Dendritic cell treated with granulocyte-macrophage colony-stimulating factor and Interleukin-4, amounts not matched to agents 40 ng/mL and 50 ng/mL, for 4 days (primary cell): ENCODE measurements at regions not wholly inside any gene's neighbourhood (a gene's known extent, or its start where the extent isn't known, plus 50 kb on each side); places are given as distances from the start of the nearest gene placed in this dataset.

Source experiments
- H3K27ac Mint-ChIP-seq: one replicate; pipeline ENCODE4 v1.8.0; 2022; ENCODE audit warnings: mild to moderate bottlenecking, mixed read lengths
- H3K27me3 Mint-ChIP-seq: one replicate; pipeline ENCODE4 v1.8.0; 2022; ENCODE audit warnings: mild to moderate bottlenecking, mixed read lengths
- H3K36me3 Mint-ChIP-seq: one replicate; pipeline ENCODE4 v1.8.0; 2022; ENCODE audit warnings: low read depth, mixed read lengths
- H3K4me1 Mint-ChIP-seq: one replicate; pipeline ENCODE4 v1.8.0; 2022; ENCODE audit warnings: low read depth, mixed read lengths
- H3K4me3 Mint-ChIP-seq: one replicate; pipeline ENCODE4 v1.8.0; 2022; ENCODE audit warnings: mild to moderate bottlenecking, moderate library complexity, mixed read lengths
- H3K9me3 Mint-ChIP-seq: one replicate; pipeline ENCODE4 v1.8.0; 2022; ENCODE audit warnings: mixed read lengths
- intact Hi-C: fragments of 100-400 bp; cut with micrococcal nuclease; formaldehyde crosslinking; loops from one replicate; pipeline ENCODE4 v1.15.0; 2022

DNA sequence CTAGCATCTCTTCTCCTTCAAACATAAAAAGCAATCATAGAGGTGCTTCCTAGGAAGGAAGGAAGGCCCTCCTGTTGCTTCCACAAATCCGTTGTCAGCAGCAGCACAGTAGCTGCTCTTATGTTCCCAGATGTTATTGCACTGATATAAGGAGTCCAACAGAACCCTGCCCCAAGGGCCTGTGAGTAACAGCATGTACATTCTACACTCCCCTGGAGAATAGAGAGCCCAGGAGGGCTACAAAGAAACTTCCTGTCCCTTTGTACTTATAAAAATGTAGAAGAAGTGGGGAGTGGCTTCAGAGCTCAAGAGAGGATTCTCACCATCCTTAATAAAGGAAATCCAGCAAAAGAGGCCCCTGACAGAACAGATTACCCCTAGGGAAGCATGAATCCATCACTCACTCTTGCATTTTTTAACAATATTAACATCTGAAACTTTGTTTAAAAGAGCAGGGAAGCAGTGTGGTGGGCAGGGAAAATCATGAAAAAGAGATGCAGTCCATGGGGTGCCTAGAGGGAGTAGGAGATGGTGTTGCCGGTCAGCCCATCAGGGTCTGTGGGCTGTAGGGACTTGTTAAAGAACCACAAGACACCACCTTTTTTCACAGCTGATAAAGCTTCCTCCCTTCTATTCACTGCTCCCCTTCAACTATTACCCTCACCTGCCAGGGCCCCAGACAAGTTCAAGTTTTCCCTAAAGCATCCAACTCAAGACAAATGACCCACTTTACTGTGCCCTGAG lies 104.5 kb upstream of the ADGRF1 start:
- Mint-ChIP-seq H3K27me3 (peaks cover 31% of the 10 kb centered on the region), H3K4me1 (peaks cover 5% of the 10 kb centered on the region), H3K27ac (no peak overlapping the region), H3K36me3 (no peaks in the 10 kb centered on the region), H3K9me3 (peaks cover 6% of the 10 kb centered on the region), H3K4me3 (no peak overlapping the region)
- intact Hi-C loops: no loop called here

DNA sequence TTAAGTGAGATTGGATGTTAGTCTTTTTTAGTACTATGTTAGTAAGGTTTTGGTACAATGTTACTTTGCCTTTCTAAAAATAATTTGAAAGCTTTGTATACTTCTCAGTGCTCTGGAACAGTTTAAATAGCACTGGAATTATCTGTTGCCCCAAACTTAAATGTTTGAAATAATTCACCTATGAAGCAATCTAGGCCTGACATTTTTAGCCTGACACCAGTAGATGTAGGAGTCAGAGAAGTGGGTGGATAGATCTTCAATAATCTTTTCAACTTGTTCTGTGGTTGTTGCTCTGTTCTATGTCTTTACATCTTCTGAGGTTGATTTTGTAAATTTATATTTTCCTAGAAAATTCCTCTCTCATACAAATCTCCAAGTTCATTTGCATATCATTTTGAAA lies 103.1 kb upstream of the ADGRF1 start:
- Mint-ChIP-seq H3K27me3 (peaks cover 31% of the 10 kb centered on the region), H3K27ac (no peak overlapping the region), H3K4me3 (no peak overlapping the region), H3K36me3 (no peaks in the 10 kb centered on the region), H3K9me3 (peaks cover 6% of the 10 kb centered on the region), H3K4me1 (peaks cover 5% of the 10 kb centered on the region)
- intact Hi-C loops: no loop called here

DNA sequence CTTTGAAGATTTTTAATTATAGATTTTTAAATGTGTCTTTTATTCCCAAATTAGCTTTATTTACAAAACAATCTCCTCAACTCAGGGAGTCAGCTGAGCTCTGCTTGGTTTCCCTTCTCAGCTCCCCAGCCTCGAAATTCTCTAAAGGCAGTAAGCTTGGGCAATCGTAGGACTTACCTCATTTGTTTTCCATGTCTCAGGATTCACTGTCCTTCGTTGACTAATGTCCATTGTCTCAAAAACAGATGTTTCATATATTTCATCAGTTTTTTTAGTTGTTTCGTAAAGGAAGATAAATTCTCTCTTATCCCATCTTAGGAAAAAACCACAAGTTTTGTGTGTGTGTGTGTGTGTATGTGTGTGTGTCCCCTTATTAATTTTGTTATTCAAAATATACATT lies 102.2 kb upstream of the ADGRF1 start:
- H3K4me3 Mint-ChIP-seq: no peak overlapping the region
- intact Hi-C loops: no loop called here

DNA sequence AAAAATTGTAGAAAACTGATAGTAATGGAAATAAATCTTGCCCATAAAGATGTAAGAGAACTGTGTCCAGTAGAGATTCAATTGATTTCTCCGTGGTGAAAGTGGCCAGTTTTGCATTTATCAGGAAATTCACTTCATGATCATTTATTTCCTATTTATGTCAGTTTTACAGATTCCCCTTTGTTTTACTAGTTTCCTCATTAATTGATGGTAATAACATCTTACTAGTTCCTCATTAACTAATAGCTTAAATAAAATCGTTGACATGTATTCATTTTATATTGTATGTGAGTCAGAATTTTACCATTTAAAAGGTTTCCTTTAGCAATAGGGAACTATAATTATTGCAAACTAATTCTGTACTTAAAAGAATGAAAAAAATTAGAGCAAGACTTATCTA lies 99.8 kb upstream of the ADGRF1 start:
- peaks cover 16% of the 10 kb centered on the region for H3K4me1 Mint-ChIP-seq
- no peak overlapping the region for H3K27ac Mint-ChIP-seq
- intact Hi-C loops: no loop called here
- H3K27me3 Mint-ChIP-seq: peaks cover 21% of the 10 kb centered on the region
- H3K9me3 Mint-ChIP-seq: peaks cover 6% of the 10 kb centered on the region
- no peak overlapping the region for H3K4me3 Mint-ChIP-seq
- no peaks in the 10 kb centered on the region for H3K36me3 Mint-ChIP-seq

More for the DNA sequence above, 102.2 kb upstream of the ADGRF1 start:
- H3K9me3 Mint-ChIP-seq: peaks cover 6% of the 10 kb centered on the region
- H3K27ac Mint-ChIP-seq: no peak overlapping the region
- H3K36me3 Mint-ChIP-seq: no peaks in the 10 kb centered on the region
- peaks cover 29% of the 10 kb centered on the region for H3K27me3 Mint-ChIP-seq
- H3K4me1 Mint-ChIP-seq: peaks cover 5% of the 10 kb centered on the region

DNA sequence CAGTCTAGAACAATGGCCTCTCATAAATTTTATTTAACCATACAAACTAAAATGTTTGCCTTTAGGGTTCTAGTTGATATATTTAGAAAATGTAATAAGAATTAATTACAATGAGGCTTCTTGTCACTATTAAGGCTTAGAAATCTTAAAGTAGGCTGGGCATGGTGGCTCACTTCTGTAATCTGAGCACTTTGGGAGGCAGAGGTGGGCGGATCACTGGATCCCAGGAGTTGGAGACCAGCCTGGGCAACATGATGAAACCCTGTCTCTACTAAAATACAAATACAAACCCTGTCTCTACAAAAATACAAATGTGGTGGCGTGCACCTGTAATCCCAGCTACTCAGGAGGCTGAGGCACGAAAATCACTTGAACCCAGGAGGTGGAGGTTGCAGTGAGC lies 99.0 kb upstream of the ADGRF1 start:
- Mint-ChIP-seq H3K27ac (no peak overlapping the region), H3K4me1 (peaks cover 22% of the 10 kb centered on the region), H3K9me3 (peaks cover 6% of the 10 kb centered on the region)

DNA sequence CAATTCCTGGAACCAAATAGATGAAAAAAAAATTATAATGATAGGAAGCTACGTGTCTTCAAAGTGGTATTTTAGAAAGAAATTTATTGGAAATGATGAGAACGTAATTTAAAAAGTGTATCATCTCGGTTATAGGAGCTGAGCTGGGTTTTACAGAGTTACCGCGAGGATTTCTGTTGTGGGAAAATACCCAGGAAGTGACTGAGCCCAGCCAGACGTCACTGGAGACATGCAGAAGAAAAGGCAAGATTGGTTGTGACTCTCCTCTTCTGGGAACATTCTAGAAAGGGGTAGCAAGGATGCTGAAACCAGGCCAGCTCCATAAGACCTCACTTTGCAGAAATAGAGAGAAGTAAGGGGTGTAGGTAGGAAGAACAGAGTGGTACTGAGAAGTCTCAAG lies 95.9 kb upstream of the ADGRF1 start:
- no peak overlapping the region for H3K4me3 Mint-ChIP-seq
- H3K27me3 Mint-ChIP-seq: peaks cover 20% of the 10 kb centered on the region

More for the DNA sequence above, 99.0 kb upstream of the ADGRF1 start:
- Mint-ChIP-seq H3K36me3 (no peaks in the 10 kb centered on the region), H3K4me3 (no peak overlapping the region), H3K27me3 (peaks cover 22% of the 10 kb centered on the region)
- intact Hi-C loops: no loop called here

DNA sequence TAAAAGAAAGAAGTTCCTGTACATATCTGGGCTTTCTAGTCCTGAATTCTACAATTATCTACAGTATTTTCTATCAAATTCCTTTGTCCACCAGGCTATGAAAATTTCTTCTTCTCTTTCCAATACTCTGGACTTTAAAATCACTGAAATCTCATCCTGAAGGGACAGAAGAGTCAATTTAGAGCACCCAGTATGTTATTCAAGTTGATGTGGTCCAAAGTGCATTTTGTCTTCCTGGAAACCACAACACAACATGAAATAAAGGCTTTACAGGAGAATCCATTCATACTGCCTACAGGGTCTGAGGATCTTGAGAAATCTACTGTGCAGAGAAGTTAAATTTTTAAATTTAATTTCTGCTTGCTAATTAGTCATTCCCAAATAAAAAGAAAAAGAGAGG lies 94.9 kb upstream of the ADGRF1 start:
- H3K27me3 Mint-ChIP-seq: peaks cover 21% of the 10 kb centered on the region
- no peaks in the 10 kb centered on the region for H3K9me3 Mint-ChIP-seq
- peaks cover 55% of the 10 kb centered on the region for H3K4me1 Mint-ChIP-seq
- H3K36me3 Mint-ChIP-seq: no peaks in the 10 kb centered on the region
- no peak overlapping the region for H3K27ac Mint-ChIP-seq
- intact Hi-C loops: loop anchor here (10.0 kb wide), 1 partner anchor 98 kb away; no protein-coding TSS in a partner anchor
- H3K4me3 Mint-ChIP-seq: no peak overlapping the region

More for the DNA sequence above, 95.9 kb upstream of the ADGRF1 start:
- H3K36me3 Mint-ChIP-seq: no peaks in the 10 kb centered on the region
- H3K27ac Mint-ChIP-seq: no peak overlapping the region
- intact Hi-C loops: loop anchor here (10.0 kb wide), 1 partner anchor 97 kb away; no protein-coding TSS in a partner anchor
- peaks cover 48% of the 10 kb centered on the region for H3K4me1 Mint-ChIP-seq
- H3K9me3 Mint-ChIP-seq: peaks cover 5% of the 10 kb centered on the region

DNA sequence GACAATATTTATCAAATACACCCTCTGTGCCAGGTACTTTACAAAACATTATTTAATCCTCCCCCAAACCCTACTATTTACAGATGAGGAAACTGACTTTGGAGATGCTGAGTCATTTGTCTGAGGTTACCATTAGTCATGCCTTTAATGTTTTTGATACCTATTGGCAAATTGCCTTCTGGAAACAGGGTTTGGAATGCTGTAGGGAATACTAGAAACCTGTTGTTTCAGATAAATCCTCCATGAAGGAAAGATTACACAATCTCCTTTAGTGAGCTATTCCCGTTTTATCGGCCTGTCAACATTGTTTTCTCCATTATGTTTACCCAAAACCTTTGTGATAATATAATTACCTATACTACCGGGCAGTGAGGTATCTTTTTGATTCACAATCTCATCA lies 93.6 kb upstream of the ADGRF1 start:
- intact Hi-C loops: loop anchor here (10.0 kb wide), 1 partner anchor 99 kb away; no protein-coding TSS in a partner anchor
- Mint-ChIP-seq H3K4me3 (no peak overlapping the region), H3K27me3 (peaks cover 29% of the 10 kb centered on the region)

DNA sequence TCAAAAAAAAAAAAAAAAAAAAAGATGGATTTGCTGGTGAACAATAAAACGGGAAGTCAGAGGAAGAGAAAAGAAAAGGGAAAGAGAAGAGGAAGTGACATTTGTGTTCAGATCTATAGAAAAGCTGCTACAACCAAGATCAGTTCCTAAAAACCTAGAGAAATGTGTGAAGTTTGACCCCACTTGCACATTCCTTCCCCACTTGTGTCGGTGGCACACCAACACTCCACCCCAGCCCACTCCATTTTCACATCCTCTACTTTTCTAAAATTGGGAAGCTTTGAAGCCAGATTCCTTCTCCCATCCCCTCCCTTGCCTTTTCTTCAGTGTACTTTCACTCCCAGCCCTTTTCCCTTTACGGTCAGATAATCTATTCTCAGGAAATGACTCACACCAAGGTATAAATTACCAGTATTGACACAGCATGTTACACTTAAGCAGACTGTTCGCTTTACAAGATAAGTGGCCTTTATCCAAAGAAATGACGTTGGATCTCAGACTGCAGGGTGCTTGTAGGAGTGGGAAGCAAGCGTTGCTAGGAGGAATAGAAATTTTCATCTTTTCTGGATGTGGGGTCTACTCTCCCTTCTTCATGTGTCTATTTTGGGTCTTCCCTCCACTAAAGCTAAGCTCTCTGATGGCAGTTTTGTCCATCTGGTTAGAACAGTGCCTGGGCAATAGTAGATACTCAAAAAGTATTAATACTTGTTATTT lies 92.5 kb upstream of the ADGRF1 start:
- intact Hi-C loops: loop anchor here (10.0 kb wide), 1 partner anchor 100 kb away; no protein-coding TSS in a partner anchor

More for the DNA sequence above, 93.6 kb upstream of the ADGRF1 start:
- Mint-ChIP-seq H3K4me1 (peaks cover 61% of the 10 kb centered on the region), H3K9me3 (no peaks in the 10 kb centered on the region), H3K36me3 (no peaks in the 10 kb centered on the region), H3K27ac (no peak overlapping the region)

DNA sequence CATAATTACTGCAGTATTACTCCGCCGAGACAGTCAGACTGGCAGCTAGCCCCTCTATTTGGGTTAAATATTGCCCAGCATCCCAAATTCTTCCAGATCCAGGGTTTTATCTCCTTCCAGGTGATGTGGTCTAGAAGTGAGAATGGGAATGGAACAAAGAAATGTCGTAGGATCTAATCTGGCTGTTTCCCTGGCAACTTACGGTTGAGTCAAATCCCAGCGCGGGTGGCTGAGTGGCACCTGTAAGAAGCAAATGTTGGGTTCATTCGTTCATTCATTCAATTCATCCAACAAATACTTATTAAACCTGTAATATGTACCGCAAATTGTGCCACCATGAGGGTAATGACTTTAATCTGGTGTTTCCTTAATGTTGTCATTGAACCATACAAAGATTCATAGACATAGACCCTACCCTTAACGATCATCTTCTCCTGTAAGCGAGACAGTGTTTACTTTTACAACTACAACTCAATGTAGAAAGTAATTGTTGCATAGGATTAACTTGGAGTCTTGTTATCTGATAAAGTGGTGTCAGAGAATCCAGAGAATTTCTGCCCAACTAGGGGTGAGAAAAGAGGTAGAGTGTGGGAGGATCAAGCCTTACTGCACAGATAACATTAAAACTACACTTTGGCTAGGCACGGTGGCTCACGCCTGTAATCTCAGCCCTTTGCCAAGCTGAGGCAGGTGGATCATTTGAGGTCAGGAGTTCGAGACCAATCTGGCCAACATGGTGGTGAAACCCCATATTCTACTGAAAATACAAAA lies 91.3 kb upstream of the ADGRF1 start:
- no peaks in the 10 kb centered on the region for H3K9me3 Mint-ChIP-seq
- H3K4me3 Mint-ChIP-seq: no peak overlapping the region
- peaks cover 65% of the 10 kb centered on the region for H3K4me1 Mint-ChIP-seq
- no peaks in the 10 kb centered on the region for H3K36me3 Mint-ChIP-seq
- intact Hi-C loops: loop anchor here (10.0 kb wide), 1 partner anchor 101 kb away; no protein-coding TSS in a partner anchor
- H3K27ac Mint-ChIP-seq: no peak overlapping the region
- peaks cover 26% of the 10 kb centered on the region for H3K27me3 Mint-ChIP-seq

More for the DNA sequence above, 92.5 kb upstream of the ADGRF1 start:
- peak overlapping the region; percentile 35 for H3K4me3 Mint-ChIP-seq
- H3K27me3 Mint-ChIP-seq: peaks cover 31% of the 10 kb centered on the region
- no peaks in the 10 kb centered on the region for H3K36me3 Mint-ChIP-seq
- no peaks in the 10 kb centered on the region for H3K9me3 Mint-ChIP-seq
- H3K27ac Mint-ChIP-seq: peak overlapping the region; percentile 77
- H3K4me1 Mint-ChIP-seq: peaks cover 66% of the 10 kb centered on the region

DNA sequence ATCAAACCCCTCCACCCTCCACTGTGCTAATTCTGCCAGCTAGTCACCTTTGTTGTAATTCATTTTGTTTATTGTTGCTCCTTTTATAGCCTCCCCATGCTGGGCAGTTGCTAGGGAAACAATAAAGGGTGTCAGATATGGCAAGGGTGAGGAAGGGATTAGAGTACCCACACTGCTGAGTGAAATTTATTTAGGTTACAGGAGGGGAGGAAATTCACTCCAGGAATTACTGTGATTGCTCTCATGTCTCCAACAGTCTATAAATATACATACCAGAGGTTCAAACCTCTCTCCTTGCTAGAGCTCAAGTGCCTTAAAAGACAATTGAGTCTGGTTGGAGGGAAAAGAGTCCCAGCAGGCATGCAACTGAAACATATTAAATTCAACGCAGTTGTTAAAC lies 90.6 kb upstream of the ADGRF1 start:
- no peak overlapping the region for H3K27ac Mint-ChIP-seq
- intact Hi-C loops: loop anchor here (10.0 kb wide), 1 partner anchor 102 kb away; no protein-coding TSS in a partner anchor
- peaks cover 24% of the 10 kb centered on the region for H3K27me3 Mint-ChIP-seq
- H3K4me3 Mint-ChIP-seq: no peak overlapping the region
- H3K9me3 Mint-ChIP-seq: no peaks in the 10 kb centered on the region
- no peaks in the 10 kb centered on the region for H3K36me3 Mint-ChIP-seq
- H3K4me1 Mint-ChIP-seq: peaks cover 58% of the 10 kb centered on the region

DNA sequence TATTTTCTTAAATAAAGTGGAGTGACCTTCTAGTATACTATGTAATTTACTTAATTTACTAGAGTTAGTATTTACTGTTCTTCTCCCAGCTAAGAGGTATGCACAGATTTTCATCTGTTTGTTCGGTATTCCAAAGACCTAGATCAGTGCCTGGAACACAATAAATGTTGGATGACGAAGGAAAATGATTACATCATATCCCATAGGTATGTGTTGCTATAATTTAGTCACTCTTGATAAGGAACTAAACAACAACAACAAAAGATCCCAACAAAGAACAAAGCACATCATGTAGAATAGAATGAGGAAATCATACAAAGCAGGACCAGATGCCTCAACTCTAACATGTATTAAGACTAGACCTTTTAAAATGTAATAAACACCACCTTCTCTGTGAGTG lies 89.6 kb upstream of the ADGRF1 start:
- H3K4me1 Mint-ChIP-seq: peaks cover 59% of the 10 kb centered on the region
- intact Hi-C loops: loop anchor here (10.0 kb wide), 1 partner anchor 103 kb away; no protein-coding TSS in a partner anchor

DNA sequence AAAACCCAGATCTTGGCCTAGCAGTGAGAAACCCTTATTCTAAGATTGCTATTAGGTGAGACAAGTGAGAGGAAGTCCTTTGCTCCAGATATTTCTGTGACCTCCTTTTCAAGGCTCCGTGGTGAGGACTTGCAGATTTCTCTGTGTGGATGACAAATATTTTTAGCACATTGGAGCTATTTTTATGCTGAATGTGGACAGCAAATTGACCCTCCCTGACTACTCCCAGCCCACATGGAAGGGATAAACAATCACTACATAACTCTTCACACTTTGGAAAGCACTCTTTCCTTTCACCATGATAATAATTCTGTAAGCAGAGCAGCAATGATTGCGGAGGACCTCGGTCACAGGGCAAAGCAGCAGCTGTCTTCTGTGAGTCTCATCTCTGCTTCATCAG lies 88.0 kb upstream of the ADGRF1 start:
- peaks cover 45% of the 10 kb centered on the region for H3K4me1 Mint-ChIP-seq
- H3K4me3 Mint-ChIP-seq: no peak overlapping the region
- intact Hi-C loops: loop anchor here (10.0 kb wide), 1 partner anchor 105 kb away; no protein-coding TSS in a partner anchor
- H3K27ac Mint-ChIP-seq: no peak overlapping the region
- H3K36me3 Mint-ChIP-seq: no peaks in the 10 kb centered on the region
- no peaks in the 10 kb centered on the region for H3K9me3 Mint-ChIP-seq
- peaks cover 24% of the 10 kb centered on the region for H3K27me3 Mint-ChIP-seq

More for the DNA sequence above, 89.6 kb upstream of the ADGRF1 start:
- no peaks in the 10 kb centered on the region for H3K9me3 Mint-ChIP-seq
- no peak overlapping the region for H3K4me3 Mint-ChIP-seq
- peaks cover 22% of the 10 kb centered on the region for H3K27me3 Mint-ChIP-seq
- H3K36me3 Mint-ChIP-seq: no peaks in the 10 kb centered on the region
- no peak overlapping the region for H3K27ac Mint-ChIP-seq
